GM12873 (cell line): ENCODE measurements at regions not wholly inside any gene's neighbourhood (a gene's known extent, or its start where the extent isn't known, plus 50 kb on each side); places are given as distances from the start of the nearest gene placed in this dataset.

Experiments used
- CTCF ChIP-seq: IDR thresholded peaks from 2 replicates; pipeline ENCODE4 v1.5.1; 2012; ENCODE audit warnings: low read depth, mild to moderate bottlenecking, moderate library complexity, low read length, control low read depth; ENCODE audit not compliant: insufficient read depth; ENCODE audit errors: missing control alignments

GRCh38 chr1:201639391-201639790 lies 100.5 kb downstream of the NAV1 start:
- no peak for TF ChIP-seq CTCF

GRCh38 chr1:201639826-201640225 lies 100.9 kb downstream of the NAV1 start:
- no peak for TF ChIP-seq CTCF

GRCh38 chr1:201640624-201641023 lies 101.7 kb downstream of the NAV1 start:
- no peak for TF ChIP-seq CTCF

- no peak for TF ChIP-seq CTCF
Measured at GRCh38 chr1:201641524-201642253, 102.8 kb downstream of the NAV1 start.

GRCh38 chr1:201643835-201644104 lies 104.8 kb downstream of the NAV1 start:
- no peak for TF ChIP-seq CTCF

- TF ChIP-seq CTCF: no peak
Measured at GRCh38 chr1:201644197-201644596, 105.3 kb downstream of the NAV1 start.

- no peak for TF ChIP-seq CTCF
Measured at GRCh38 chr1:201645956-201646355, 107.0 kb downstream of the NAV1 start.
